Keratinocyte (primary cell): ENCODE measurements at regions not wholly inside any gene's neighbourhood (a gene's known extent, or its start where the extent isn't known, plus 50 kb on each side); places are given as distances from the start of the nearest gene placed in this dataset.

Experiments
- EZH2 ChIP-seq: IDR thresholded peaks from one replicate; pipeline ENCODE4 v1.6.1; 2012; ENCODE audit warnings: inconsistent platforms, mild to moderate bottlenecking, low read length, moderate library complexity
- TF ChIP-seq, protein P1 (sequence below), 3 experiments: IDR thresholded peaks in 1 of 3; conservative IDR thresholded peaks in 1 of 3; optimal IDR thresholded peaks in 1 of 3; 2 replicates in 2 of 3; 3 replicates in 1 of 3; pipeline versions ENCODE3 to v1.5.1; 2011; ENCODE audit warnings: low read length in 3 of 3, mild to moderate bottlenecking in 3 of 3, moderate library complexity in 2 of 3, control low read depth in 1 of 3, inconsistent platforms in 1 of 3; ENCODE audit not compliant: insufficient read depth in 2 of 3; ENCODE audit errors: extremely low read depth in 1 of 3

- TF ChIP-seq, protein P1, sequence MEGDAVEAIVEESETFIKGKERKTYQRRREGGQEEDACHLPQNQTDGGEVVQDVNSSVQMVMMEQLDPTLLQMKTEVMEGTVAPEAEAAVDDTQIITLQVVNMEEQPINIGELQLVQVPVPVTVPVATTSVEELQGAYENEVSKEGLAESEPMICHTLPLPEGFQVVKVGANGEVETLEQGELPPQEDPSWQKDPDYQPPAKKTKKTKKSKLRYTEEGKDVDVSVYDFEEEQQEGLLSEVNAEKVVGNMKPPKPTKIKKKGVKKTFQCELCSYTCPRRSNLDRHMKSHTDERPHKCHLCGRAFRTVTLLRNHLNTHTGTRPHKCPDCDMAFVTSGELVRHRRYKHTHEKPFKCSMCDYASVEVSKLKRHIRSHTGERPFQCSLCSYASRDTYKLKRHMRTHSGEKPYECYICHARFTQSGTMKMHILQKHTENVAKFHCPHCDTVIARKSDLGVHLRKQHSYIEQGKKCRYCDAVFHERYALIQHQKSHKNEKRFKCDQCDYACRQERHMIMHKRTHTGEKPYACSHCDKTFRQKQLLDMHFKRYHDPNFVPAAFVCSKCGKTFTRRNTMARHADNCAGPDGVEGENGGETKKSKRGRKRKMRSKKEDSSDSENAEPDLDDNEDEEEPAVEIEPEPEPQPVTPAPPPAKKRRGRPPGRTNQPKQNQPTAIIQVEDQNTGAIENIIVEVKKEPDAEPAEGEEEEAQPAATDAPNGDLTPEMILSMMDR (optimal IDR thresholded peaks at IDR 0.05 in 1 of 3, IDR thresholded peaks at IDR 0.05 in 1 of 3, conservative IDR thresholded peaks at IDR 0.05 in 1 of 3; ENCODE audit: extremely low read depth in 1 of 3, insufficient read depth in 2 of 3, low read length in 3 of 3) = no peak
- TF ChIP-seq EZH2 = no peak
These were observed 83.3 kb downstream of the ALDH8A1 start for GRCh38 chr6:134866563-134866962.
